HG03439 (cell line): ENCODE measurements at regions not wholly inside any gene's neighbourhood (a gene's known extent, or its start where the extent isn't known, plus 50 kb on each side); places are given as distances from the start of the nearest gene placed in this dataset.
"Not testable (repeated sequence)": the region's sequence is repeated elsewhere in the genome, so short reads cannot be mapped to it uniquely, and the experiment has no call there.

Experiments
- ATAC-seq: cut with Tn5 transposase; IDR thresholded peaks from one replicate; pipeline ENCODE4 v1.9.1; 2021; ENCODE audit warnings: mild to moderate bottlenecking, moderate library complexity; ENCODE audit not compliant: unreplicated experiment

DNA sequence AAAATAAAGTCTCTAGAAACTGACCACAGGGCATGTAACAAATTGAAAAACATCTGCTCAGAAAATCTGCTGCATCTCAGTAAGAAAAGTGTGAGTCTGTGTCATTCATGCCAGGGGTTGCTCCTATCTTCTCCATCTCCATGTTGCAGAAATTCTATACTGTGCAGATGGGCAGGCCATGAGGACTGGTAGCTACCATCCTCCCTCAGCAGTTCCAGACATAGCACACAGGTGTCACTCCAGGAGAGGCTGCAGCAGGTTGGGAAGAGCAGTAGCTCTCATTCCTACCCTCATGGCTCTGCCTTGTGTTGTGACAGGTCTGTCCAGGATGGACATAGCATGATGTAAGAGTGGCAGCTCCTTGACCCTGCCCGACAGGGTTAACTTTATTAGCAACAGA lies 173.4 kb downstream of the NDUFS4 start:
- no peak for ATAC-seq

DNA sequence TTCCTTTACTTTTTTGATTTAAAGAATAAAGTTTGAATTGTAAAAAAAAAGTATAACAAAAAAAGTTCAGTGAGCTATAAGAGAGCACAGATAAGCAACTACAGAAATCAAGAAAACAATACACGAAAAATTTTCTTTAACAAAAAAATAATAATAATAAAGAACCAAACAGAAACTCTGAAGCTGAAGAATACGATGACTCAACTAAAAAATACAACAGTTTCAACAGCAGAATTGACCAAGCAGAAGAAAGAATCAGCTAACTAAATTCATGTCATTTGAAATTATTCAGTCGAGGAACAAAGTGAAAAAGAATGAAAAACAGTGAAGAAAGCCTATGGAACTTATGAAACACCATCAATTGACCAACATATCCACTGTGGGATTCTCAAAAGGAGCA lies 177.7 kb downstream of the NDUFS4 start:
- no peak for ATAC-seq

DNA sequence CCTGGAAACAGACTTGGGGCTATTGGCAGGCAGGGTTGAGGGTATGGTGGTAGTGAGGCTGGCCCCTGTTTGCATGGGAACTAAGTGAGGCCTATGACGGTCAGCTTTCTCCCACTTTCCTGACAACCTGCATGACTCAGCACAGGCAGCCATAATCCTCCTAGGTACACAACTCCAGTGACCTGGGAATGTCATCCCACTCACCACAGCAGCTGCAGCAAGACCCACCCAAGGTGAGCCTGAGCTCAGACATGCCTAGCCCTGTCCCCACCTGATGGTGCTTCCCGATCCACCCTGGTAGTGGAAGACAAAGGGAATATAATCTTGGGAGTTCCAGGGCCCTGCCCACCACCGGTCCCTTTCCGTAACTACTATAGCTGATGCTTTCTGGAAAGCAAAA lies 178.7 kb downstream of the NDUFS4 start:
- ATAC-seq, result no peak

DNA sequence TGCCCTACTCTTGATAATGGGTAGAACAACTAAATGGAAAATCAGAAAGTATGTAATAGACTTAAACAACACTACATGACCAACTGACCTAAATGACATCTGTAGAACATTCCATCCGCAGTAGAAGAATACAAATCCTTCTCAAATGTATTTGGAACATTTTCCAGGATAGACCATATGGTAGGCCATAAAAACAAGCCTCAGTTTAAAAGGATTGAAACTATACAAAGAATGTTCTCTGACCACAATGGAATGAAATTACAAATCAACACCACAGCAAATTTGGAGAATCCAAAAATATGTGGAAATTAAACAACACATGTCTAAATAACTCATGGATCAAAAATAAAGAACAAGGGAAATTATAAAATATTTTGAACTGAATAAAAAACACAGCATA lies 189.2 kb downstream of the NDUFS4 start:
- ATAC-seq, result no peak

DNA sequence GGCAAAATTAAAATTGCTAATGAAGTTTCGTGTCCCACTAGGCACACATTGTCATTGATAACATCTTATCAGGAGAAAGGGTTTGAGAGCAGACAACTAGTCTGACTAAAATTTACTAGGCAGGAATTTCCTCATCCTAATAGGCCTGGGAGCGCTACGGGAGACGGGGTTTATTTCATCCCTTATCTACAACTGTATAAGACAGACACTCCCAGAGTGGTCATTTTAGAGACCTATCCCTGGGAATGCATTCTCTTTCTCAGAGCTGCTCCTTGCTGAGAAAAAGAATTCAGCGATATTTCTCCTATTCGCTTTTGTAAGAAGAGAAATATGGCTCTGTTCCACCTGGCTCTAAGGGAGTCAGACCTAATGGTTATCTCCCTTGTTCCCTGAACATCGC lies 191.8 kb downstream of the NDUFS4 start:
- not testable (repeated sequence) for ATAC-seq

DNA sequence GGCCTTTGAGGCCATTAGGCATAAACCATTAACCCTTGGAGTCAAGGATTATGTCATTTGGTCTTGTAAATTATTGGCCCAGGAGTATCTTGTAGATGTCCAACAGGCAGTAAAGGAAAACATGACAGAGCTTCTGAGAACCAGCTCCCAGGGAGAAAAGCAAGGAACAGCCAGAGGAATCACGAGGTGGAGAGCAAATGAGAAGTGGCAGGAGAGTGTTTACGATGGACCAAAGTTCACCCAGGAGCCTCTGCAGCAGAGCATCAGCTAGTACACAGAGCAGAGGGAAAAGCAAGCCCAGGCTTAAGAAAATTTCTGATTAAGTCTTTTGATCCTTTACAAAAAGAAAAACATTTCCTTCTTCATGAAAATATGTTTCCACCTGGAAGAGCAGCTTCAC lies 206.2 kb downstream of the NDUFS4 start:
- no peak for ATAC-seq

DNA sequence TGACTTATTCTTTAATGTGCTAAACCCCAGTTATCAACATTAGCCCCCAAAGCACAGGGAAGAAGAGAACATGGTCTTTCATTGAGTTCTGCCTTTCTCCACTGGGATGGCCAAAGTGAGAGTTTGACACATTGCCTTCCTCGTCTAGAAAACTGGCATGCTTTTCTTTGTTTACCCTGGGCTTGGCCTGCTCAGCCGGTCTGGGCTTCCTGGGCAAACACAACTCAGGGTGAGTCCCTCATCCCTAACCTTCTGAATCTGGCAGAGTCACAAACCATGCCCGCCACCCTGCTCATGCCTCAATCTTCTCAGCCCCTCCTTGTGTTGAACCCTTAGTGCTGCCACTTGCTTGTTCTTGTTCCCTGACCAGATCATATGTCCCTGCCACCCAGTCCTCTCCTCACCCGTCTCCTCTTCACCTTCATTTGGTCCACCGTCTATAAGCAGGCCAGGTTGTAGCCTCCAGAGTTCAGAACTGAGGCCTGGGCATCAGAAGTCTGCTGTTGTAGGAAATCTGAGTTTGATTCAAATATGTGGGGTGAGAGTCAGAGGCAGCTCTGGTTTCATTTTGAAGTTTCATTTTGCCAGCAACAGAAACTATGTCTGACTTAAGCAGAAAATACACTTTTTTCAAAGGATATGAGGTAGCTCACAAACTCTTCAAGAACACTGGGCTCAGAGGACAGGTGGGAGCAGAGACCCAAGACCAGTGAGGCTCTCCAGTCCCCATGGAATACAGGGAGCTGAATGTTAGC lies 217.6 kb downstream of the NDUFS4 start:
- peak; percentile 69 for ATAC-seq

DNA sequence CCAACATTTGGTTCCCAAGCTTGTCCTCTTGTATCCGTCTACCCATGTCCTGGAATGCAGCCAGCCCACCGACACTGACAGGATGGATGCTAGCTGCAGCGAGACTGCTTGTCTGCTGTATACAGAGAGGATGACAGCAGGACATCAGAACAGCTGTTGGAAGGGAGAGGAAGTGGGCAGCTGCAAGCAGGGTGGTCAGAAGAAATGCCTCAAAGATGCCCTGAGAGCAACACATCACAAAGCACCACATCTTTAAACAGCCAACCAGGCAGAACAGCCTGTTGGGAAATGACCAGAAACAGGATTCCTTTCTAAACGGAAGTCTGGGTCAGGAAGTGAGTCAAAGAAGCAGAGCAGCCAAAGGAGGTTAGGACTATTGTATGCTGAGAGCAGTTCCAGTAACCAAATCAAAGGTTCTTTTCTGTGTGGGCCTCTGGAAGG lies 219.1 kb downstream of the NDUFS4 start:
- ATAC-seq, result peak; percentile 53

DNA sequence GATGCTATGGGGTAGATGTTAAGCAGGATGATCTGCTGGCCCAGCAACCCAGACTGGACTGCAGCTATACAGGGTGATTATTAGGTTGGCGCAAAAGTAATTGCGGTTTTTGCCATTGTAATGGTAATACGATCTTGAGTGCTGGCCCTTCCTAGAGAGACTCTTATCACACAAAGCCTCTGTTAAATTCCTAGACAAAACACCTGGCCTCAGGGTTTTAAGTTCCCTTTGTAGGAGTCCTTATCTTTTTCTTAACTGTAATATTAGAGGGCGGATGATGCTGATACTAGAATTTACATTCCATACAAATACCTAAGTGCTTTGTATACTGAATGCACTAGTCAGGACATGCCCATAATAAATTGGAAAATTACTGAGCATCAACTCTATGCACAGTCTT lies 222.2 kb downstream of the NDUFS4 start:
- no peak for ATAC-seq

DNA sequence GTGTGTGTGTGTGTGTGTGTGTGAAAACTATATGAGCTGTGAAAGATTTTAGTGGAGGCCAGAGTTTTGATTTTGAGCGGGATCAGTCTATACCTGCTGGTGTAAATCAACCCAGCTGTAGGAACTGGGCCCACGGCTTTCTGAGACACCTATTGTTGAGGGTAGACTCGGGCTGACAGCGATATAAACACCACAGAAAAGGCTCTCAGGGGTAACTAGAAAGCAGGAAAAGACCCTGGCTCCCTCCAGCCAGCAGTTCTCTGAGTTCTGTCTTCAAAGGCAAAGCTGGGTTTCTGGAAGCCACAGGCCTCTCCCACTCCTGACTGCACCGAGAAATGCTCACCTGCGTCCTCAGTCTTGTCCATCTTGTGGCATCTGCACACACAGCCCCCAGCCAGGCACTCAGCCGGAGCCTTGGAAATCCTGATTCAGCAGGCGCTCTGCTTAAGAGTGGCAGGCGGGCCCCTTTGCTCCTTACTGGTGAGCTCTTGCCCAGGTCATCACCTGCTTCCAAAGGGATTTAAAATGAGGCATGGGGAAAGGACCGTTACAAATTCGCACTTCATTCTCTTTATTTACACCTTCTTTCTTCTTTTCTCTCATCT lies 223.3 kb downstream of the NDUFS4 start:
- ATAC-seq, result no peak

DNA sequence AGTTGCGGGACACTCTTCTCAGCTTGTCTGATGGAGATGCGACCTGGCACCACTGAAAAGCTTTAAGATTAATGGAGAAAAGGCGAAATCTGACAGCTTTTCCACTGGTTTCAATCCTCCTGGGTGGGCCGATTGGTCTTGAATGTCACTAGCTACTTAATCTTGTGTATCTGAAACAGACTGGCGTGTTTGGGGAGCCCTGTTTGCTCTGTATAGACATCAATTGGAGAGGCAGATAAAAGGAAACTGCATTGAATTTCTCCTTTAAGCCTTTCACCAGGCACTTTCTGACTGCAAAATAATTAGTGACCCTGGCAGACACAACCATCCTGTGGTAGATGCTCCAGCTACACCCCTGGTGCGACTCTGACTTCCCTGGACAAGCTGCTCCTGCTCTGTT lies 224.2 kb downstream of the NDUFS4 start:
- no peak for ATAC-seq

DNA sequence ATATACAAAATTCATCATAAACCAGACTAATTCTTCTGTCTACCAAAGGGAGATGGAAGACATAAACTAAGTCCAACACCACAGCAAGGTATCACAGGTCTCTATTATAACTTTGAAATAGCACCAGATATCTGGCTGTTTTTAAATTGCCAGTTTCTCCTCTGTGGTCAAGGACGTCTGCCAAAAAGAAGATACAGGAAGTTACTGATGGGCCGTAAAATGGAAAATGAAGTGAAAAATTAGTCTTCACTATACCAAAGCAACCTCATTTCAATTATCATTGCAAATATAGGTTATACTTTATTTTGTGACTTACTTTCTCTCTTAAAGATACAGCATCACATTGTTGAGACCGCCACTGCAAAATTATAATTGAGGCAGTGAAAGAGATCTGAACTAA lies 225.5 kb downstream of the NDUFS4 start:
- no peak for ATAC-seq

DNA sequence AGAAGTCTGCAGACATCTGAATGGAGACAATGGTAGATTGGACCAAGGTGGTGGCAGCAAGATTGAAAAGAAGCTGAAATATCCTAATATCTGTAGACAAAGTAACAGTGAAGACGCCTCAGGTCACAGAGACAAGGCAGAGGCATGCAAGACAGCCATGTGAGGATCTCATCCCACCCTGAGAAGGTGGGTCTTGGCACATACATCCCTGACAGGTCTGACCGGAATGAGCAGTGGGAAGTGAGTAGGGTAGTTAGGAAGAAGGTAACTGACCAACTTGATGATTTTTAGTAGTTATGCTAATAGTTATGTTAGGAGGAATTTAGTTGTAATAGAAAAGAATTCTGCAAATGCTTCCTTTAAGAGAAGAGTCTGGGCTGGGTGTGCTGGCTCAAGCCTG lies 229.6 kb downstream of the NDUFS4 start:
- ATAC-seq, result no peak

DNA sequence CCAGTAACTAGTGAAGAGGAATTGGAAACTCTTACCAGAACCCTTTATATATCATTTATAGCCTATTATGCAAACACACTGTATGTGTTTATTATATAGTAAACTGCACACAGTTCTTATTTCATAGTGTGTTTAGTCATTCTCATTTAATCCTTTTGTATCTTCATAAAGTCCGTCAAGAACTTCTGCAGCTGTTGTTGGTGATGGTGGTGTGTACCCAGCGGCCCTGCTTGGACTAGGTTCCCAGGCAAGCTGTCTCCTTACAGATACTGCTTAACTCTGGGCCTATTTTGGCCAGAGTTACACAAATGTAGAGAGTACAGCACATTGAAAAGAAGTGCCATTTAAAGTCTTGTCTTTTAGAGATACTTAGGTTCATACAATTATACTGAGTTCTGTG lies 231.9 kb downstream of the NDUFS4 start:
- no peak for ATAC-seq

DNA sequence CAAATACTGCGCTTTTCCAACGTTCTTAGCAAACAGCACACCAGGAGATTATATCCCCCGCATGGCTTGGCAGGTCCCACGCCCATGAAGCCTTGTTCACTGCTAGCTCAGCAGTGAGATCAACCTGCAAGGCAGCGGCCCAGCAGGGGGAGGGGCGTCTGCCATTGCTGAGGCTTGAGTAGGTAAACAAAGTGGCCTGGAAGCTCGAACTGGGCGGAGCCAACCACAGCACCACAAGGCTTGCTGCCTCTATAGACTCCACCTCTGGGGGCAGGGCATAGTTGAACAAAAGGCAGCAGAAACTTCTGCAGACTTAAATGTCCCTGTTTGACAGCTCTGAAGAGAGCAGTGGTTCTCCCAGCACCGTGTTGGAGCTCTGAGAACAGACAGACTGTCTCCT lies 239.2 kb downstream of the NDUFS4 start:
- ATAC-seq, result not testable (repeated sequence)

DNA sequence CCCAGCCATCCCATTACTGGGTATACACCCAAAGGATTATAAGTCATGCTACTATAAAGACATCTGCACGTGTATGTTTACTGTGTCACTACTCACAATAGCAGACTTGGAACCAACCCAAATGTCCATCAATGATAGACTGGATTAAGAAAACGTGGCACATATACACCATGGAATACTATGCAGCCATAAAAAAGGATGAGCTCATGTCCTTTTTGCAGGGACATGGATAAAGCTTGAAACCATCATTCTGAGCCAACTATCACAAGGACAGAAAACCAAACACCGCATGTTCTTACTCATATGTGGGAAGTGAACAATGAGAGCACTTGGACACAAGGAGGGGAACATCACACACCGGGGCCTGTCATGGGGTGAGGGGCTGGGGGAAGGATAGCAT lies 248.0 kb downstream of the NDUFS4 start:
- ATAC-seq, result not testable (repeated sequence)

DNA sequence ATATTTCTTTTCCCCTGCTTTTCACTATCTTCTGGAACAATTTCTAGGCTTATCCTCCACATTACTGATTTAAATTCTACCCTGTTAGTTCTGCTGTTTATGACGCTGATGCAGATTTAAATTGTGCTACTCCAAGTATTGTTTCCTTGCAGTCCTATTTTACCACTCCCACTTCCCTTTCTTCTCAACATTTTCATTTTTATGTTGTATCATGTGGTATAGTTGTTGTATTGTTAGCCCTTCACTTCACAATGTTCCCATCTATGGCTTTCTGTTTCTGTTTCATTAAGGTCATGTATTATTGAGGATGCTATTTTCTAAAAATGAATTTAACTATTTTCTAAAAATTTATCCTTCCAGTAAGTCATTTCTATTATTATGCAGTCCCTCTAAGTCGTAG lies 254.4 kb downstream of the NDUFS4 start:
- peak; percentile 56 for ATAC-seq

DNA sequence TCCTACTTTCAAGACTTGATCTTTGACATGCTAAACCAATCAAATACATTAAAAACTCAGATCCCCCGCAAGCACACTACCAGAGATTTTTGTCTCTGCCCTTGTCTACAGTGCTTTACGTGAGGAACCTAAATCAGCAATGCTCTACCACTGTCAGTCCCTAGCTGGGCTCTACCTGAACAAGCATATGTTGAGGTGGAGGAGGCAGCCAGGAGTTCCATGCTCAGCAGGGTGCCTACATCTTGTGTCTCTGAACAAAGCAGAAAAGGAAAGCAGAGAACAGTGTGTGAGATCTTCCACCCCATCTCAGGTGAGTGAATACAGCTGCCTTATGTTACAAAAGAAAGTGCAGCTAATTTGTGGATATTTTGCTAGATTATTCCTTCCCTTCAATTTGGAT lies 255.0 kb downstream of the NDUFS4 start:
- no peak for ATAC-seq

DNA sequence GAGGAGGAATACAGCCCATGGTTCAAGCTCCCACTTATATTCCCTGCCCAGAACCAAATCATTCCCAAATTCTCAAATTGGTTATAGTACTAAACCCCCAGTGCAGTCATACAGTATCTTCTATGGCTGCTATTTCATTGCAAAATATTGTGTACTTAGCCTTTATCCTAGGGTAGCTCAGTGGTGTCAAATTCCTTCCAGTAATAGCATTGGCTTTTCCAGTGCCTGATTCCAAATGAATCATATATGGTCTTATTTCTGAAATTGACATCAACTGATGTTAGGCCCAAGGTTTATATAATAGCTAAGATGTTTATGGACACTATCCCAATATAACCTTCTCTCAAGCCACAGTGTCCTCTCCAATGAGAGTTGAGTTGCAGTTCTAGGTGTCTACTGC lies 256.7 kb downstream of the NDUFS4 start:
- no peak for ATAC-seq

DNA sequence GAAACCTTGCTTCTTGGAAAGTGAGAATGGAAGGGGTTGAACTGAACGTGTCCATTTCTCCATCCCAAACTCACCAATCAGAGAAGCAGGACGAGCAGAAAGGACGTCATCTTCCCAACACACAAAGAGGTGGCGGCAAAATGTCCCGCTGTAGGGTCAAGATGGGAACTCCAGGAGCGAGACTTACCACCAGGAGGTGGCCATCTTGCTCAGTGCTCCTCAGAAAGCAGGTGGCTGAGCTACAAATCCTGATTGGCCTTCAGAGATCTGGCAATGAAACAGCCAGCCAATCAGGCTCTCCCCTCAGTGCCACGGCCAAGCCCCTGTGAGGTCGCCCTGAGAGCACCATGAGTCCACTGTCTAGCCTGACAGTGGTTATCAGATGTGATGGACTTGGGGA lies 259.0 kb downstream of the NDUFS4 start:
- ATAC-seq, result no peak

DNA sequence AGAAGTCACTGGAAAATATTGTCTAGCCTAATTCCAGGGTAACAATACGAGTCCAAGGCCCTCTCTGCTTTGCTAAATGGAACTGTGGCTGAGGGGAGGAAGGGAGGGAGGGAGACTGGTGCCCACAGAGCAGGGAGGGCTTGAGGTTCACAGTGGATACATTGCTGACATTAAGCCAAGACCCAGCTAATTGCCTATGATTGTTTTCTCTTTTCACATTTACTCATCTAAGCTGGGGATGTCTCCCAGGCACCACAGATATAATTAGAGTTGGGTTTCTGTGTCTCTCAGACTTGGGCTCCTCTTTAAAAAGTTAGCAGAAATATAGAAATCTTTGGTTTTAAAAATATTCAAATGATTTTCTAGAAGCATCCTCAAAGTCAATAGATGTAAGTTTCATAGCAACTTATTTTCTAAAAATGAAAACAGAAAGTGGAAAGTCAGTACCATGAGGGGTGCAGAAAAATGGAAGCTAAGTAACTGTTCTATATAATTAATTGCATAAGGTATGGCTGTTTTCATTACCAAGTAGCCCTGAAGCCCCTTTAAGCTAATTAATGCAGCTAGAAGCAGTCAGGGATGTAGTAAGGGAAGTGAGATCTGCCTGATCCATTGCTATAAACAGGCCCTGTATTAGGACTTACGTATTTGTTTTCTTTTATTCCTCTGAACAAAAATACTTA lies 259.8 kb downstream of the NDUFS4 start:
- peak; percentile 58 for ATAC-seq

DNA sequence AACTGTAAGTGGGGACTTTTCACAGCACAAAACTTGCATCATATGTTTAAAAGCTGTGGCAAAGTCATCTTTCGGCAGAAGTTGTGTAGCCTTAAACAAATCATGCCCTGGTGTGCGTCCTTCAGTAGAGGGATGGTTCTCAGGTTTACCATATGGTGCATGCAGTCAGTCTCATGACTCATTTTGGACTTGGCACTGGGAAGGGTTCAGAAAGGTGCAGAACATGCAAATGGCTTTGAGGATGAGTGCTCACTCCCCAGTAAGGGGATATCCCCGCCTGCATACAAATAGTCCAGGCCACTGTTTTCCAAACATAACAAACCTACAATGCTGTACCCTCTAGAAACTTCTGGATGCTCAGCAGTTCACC lies 260.3 kb downstream of the NDUFS4 start:
- peak; percentile 96 for ATAC-seq
